ENCODE measurements at regions not wholly inside any gene's neighbourhood (a gene's known extent, or its start where the extent isn't known, plus 50 kb on each side); places are given as distances from the start of the nearest gene placed in this dataset.

DNA sequence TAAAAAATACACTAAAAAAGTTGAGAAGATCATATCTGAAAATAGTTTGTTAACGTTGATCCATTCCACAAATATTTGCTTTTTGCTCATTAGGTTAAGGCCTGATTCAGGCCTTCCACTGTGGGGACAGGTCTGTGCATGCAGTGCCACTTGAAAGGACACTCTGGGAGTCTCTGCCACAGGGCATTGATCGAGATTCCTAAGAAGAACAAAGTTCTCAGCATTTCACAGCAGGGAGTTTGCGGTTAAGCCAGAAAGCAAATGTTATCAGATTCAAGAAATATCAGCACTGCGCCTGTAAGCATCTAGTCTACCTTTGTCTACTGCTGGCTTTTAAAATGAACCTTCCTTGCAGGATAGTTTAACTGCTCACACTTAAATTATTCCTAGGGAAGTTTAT, 62.2 kb upstream of the TNIP3 start:
- DNase-seq (ENCODE audit: low read depth), result no peak

- DNase-seq (ENCODE audit: low read depth), result no peak
Observed at GRCh38 chr4:121221608-121222007, 57.5 kb upstream of the TNIP3 start.

DNA sequence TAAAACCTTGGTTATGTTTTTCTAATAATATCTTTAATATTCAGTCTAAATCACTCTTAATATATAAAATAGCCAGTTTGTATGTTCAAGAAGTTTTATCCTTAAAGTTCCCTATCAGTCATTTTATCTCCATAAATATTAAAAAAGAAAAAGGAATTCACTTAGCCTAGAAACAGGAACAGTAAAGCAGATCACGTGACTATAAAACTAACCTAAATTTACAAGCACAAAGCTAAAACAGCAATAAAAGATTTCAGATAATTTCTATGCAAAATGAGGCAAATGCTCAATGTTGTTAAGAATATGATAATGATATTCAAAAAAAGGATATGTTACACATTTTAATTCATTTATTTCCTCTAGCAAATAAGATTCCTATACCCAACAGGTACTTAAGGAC, 57.1 kb upstream of the TNIP3 start:
- DNase-seq (ENCODE audit: low read depth), result no peak

DNA sequence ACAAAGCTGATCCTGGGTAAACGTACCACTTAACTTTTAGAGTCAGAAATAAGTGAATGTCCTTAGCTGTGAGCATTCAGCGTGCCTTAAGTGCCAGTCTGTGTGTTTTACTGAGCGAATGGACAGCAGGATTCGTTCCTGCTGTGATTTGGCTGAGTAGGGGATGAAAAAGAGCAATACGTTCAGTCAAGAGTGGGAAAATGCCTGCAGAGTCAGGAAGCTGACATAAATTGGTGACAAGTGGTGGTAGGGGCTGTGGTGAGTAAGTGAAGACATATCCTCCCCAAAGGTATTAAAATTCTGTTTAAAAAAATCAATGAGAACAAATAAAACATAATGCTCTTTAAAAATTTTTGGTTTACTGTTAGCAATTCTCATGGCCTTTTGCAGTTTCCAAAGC, 56.6 kb upstream of the TNIP3 start:
- no peak for DNase-seq (ENCODE audit: low read depth)

DNA sequence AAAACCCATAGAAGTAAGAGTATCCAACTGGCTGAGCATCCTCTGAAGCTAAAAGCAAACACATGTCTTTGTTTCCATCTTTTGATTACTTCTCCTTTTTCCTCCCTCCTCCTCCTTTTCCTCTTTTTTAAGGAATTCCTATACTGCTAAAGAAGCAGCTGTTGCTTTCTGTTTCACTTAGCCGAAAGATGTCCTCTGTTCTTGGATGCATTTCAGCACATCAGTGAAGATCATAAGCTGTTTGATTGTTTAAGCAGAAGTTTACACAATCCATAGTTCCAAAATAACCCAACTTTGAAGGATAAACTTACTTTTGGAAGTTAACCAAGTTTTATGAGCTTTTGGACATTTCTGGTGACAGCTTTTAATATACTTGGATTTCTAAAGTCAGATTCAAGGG, 55.1 kb upstream of the TNIP3 start:
- DNase-seq (ENCODE audit: low read depth), result no peak

DNA sequence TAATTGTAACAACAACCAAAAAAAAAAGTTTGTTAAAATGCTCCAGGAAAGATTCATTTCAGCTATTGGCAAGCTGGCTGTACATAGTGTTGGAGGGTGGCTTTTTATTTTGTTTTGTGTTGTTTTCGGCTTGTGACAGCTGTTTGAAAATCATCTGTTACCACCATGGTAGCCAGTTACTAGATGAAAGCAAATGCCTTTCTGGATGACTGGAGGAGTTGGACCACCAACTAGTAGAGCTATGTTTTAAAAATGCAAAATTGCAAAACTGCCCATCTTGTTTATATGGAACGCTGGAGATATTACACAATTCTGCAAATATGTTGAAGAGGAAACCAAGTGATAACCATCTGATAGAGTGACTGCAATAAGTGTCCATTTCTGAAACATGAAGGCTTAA, 53.2 kb upstream of the TNIP3 start:
- peak; percentile 89 for DNase-seq (ENCODE audit: low read depth)

DNA sequence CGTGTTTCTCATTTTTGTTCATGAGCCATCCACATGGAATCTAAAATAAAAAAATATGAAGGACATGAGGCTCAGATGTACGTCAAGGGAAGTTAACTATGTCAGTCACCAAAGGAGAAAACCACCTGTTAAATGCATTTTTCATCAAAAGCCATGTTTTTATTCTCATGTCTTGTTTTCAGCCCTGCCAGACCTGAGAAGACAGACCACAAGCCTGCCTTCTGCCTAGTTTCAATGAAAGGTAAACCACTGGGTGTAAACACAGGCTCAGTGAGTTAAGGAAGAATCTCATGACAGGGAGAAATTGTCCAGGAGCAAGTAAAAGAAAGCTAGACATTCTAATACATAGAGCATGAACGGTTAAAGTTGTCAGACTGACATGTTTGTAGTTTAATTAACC, 52.3 kb upstream of the TNIP3 start:
- peak; percentile 65 for DNase-seq (ENCODE audit: low read depth)

GRCh38 chr4:121213940-121214339, 49.8 kb upstream of the TNIP3 start:
- no peak for DNase-seq (ENCODE audit: low read depth)
